Right atrium auricular region (tissue), 2 donors: ENCODE measurements at regions not wholly inside any gene's neighbourhood (a gene's known extent, or its start where the extent isn't known, plus 50 kb on each side); places are given as distances from the start of the nearest gene placed in this dataset.

Experiments
- DNase-seq: peaks from one replicate; pipeline ENCODE4 v3.0.0-alpha.2; 2019; ENCODE audit warnings: low spot score
- H3K27ac ChIP-seq, 2 donors: fragments of 200-600 bp; sonication (generic); 1 replicate in 1 of 2; 2 replicates in 1 of 2; pipeline ENCODE4 v1.5.1; 2016 to 2019
- H3K27me3 ChIP-seq, 2 donors: fragments of 200-600 bp; sonication (generic); one replicate each; pipeline versions ENCODE4 v1.5.1 to v1.6.0; 2017 to 2019
- H3K36me3 ChIP-seq: fragments of 200-600 bp; sonication (generic); one replicate; pipeline ENCODE4 v1.5.1; 2016
- H3K4me1 ChIP-seq, 2 donors: fragments of 200-600 bp; sonication (generic); one replicate each; pipeline versions ENCODE4 v1.5.1 to v1.6.0; 2017 to 2019
- H3K4me3 ChIP-seq, 2 donors: fragments of 200-600 bp; sonication (generic); 1 replicate in 1 of 2; 2 replicates in 1 of 2; pipeline ENCODE4 v1.5.1; 2017 to 2019; ENCODE audit warnings: mild to moderate bottlenecking in 1 of 2, moderate library complexity in 1 of 2
- H3K9me3 ChIP-seq, 2 donors: fragments of 200-600 bp; sonication (generic); one replicate each; pipeline ENCODE4 v1.5.1; 2019
- CTCF ChIP-seq, 2 donors: fragments of 200-600 bp; sonication (generic); IDR thresholded peaks; one replicate each; pipeline ENCODE4 v1.5.1; 2019; ENCODE audit warnings: antibody characterized with exemption in 2 of 2

GRCh38 chr11:116272181-116272789 lies 500.5 kb downstream of the BUD13 start:
- no peaks in the 10 kb centered on the region for H3K36me3 ChIP-seq
- TF ChIP-seq CTCF (IDR thresholded peaks at IDR 0.05): no peak
- H3K9me3 ChIP-seq: no peaks in the 10 kb centered on the region
- no peak overlapping the region for H3K4me3 ChIP-seq
- no peaks in the 10 kb centered on the region for H3K27me3 ChIP-seq
- H3K4me1 ChIP-seq: peaks cover 0 to 13% of the 10 kb centered on the region in 2 donors
- no peak overlapping the region for H3K27ac ChIP-seq
- DNase-seq: no peak

- Histone ChIP-seq H3K4me1 (peaks cover 0 to 11% of the 10 kb centered on the region in 2 donors), H3K27ac (no peak overlapping the region), H3K36me3 (no peaks in the 10 kb centered on the region), H3K4me3 (no peak overlapping the region), H3K27me3 (no peaks in the 10 kb centered on the region), H3K9me3 (no peaks in the 10 kb centered on the region)
- DNase-seq: no peak
- no peak for TF ChIP-seq CTCF (IDR thresholded peaks at IDR 0.05)
Measured at GRCh38 chr11:116271479-116271878, 501.3 kb downstream of the BUD13 start.

- Histone ChIP-seq H3K4me3 (no peak overlapping the region), H3K9me3 (no peaks in the 10 kb centered on the region), H3K27ac (no peak overlapping the region), H3K27me3 (no peaks in the 10 kb centered on the region), H3K4me1 (no peaks in the 10 kb centered on the region), H3K36me3 (no peaks in the 10 kb centered on the region)
- TF ChIP-seq CTCF (IDR thresholded peaks at IDR 0.05): no peak
- no peak for DNase-seq
Measured at GRCh38 chr11:116267146-116267545, 505.6 kb downstream of the BUD13 start.

GRCh38 chr11:116263770-116264169 lies 509.0 kb downstream of the BUD13 start:
- H3K27ac ChIP-seq: no peak overlapping the region
- no peaks in the 10 kb centered on the region for H3K36me3 ChIP-seq
- no peak for TF ChIP-seq CTCF (IDR thresholded peaks at IDR 0.05)
- DNase-seq: no peak
- H3K4me1 ChIP-seq: no peaks in the 10 kb centered on the region
- H3K9me3 ChIP-seq: no peaks in the 10 kb centered on the region
- no peaks in the 10 kb centered on the region for H3K27me3 ChIP-seq
- no peak overlapping the region for H3K4me3 ChIP-seq

GRCh38 chr11:116263019-116263418 lies 509.8 kb downstream of the BUD13 start:
- Histone ChIP-seq H3K36me3 (no peaks in the 10 kb centered on the region), H3K27me3 (no peaks in the 10 kb centered on the region)

More at GRCh38 chr11:116263019-116263418, 509.8 kb downstream of the BUD13 start:
- Histone ChIP-seq H3K9me3 (no peaks in the 10 kb centered on the region), H3K4me1 (no peaks in the 10 kb centered on the region), H3K4me3 (no peak overlapping the region), H3K27ac (no peak overlapping the region)
- DNase-seq: no peak
- TF ChIP-seq CTCF (IDR thresholded peaks at IDR 0.05): no peak
